B cell (primary cell): ENCODE measurements at regions not wholly inside any gene's neighbourhood (a gene's known extent, or its start where the extent isn't known, plus 50 kb on each side); places are given as distances from the start of the nearest gene placed in this dataset.

ENCODE experiments used
- ATAC-seq: fragments of 200-7000 bp; cut with Tn5 transposase; one replicate; pipeline ENCODE4 v1.10.0; 2021; ENCODE audit warnings: low read depth, mild to moderate bottlenecking, moderate number of reproducible peaks, moderate library complexity
- CTCF ChIA-PET: fragments of 350-600 bp; sonication (Branson Sonifier 250); formaldehyde crosslinking; loops from one replicate; lab custom pipeline; 2021; ENCODE audit warnings: antibody characterized with exemption, inconsistent platforms; lab: Charles Lee
- POLR2A ChIA-PET: fragments of 350-600 bp; sonication (Branson Sonifier 250); formaldehyde crosslinking; loops from one replicate; lab custom pipeline; 2021; ENCODE audit warnings: antibody characterized with exemption; lab: Charles Lee
- DNase-seq: peaks from one replicate; pipeline ENCODE4 v3.0.0; 2013
- H2AFZ ChIP-seq: 2 replicates; pipeline ENCODE4 v1.6.1; 2012; ENCODE audit warnings: mild to moderate bottlenecking, low read depth, low read length; ENCODE audit not compliant: insufficient read depth, poor library complexity, severe bottlenecking
- H3K27ac ChIP-seq, 2 donors: 1 replicate in 1 of 2; 2 replicates in 1 of 2; pipeline ENCODE4 v1.5.1; 2012 to 2013; ENCODE audit warnings: low read length in 2 of 2, mild to moderate bottlenecking in 2 of 2, moderate library complexity in 1 of 2
- H3K27me3 ChIP-seq, 4 experiments: fragments of 200-600 bp in 1 of 4; sonication (generic) in 1 of 4; replicated peaks in 1 of 4; 1 replicate in 2 of 4; 2 replicates in 2 of 4; pipeline versions ENCODE4 v1.6.1 to v1.7.0; 2013 to 2016; ENCODE audit warnings: low read length in 3 of 4, mild to moderate bottlenecking in 2 of 4, mixed read lengths in 1 of 4, moderate library complexity in 1 of 4; ENCODE audit not compliant: insufficient read depth in 4 of 4, control insufficient read depth in 3 of 4; ENCODE audit errors: control extremely low read depth in 1 of 4
- H3K36me3 ChIP-seq, 2 experiments: replicated peaks in 1 of 2; 1 replicate in 1 of 2; 2 replicates in 1 of 2; pipeline versions ENCODE4 v1.6.1 to v1.7.1; 2013; ENCODE audit warnings: low read length in 1 of 2; ENCODE audit not compliant: insufficient read depth in 2 of 2, control insufficient read depth in 1 of 2; ENCODE audit errors: control extremely low read depth in 1 of 2, extremely low read depth in 1 of 2
- H3K4me1 ChIP-seq, 2 donors: fragments of 200-600 bp in 1 of 2; sonication (generic) in 1 of 2; 1 replicate in 1 of 2; 2 replicates in 1 of 2; pipeline versions ENCODE4 v1.5.1 to v1.6.1; 2013 to 2017; ENCODE audit warnings: low read length in 2 of 2; ENCODE audit not compliant: control insufficient read depth in 2 of 2, insufficient read depth in 2 of 2
- H3K4me2 ChIP-seq: replicated peaks from 2 replicates; pipeline ENCODE3; 2012; ENCODE audit warnings: mild to moderate bottlenecking, low read depth, low read length; ENCODE audit not compliant: poor library complexity, severe bottlenecking
- H3K4me3 ChIP-seq, 5 experiments: fragments of 200-600 bp in 1 of 5; sonication (generic) in 1 of 5; 1 replicate in 3 of 5; 2 replicates in 2 of 5; pipeline versions ENCODE4 v1.5.1 to v1.7.0; 2011 to 2016; ENCODE audit warnings: low read length in 4 of 5, mild to moderate bottlenecking in 4 of 5, low read depth in 2 of 5, control low read depth in 1 of 5, moderate library complexity in 1 of 5; ENCODE audit not compliant: insufficient read depth in 1 of 5; ENCODE audit errors: control extremely low read depth in 1 of 5, extremely low read depth in 1 of 5
- H3K79me2 ChIP-seq: fragments of 200-600 bp; sonication (generic); one replicate; pipeline ENCODE4 v1.6.0; 2016; ENCODE audit warnings: low read length; ENCODE audit not compliant: control insufficient read depth, insufficient read depth
- H3K9ac ChIP-seq: fragments of 200-600 bp; sonication (generic); 2 replicates; pipeline ENCODE4 v1.6.1; 2017; ENCODE audit warnings: mild to moderate bottlenecking, low read length, moderate library complexity
- H3K9me3 ChIP-seq, 3 donors: one replicate each; pipeline versions ENCODE4 v1.6.1 to v1.7.1; 2013; ENCODE audit warnings: low read length in 2 of 3; ENCODE audit not compliant: control insufficient read depth in 2 of 3, insufficient read depth in 1 of 3; ENCODE audit errors: control extremely low read depth in 1 of 3
- H4K20me1 ChIP-seq: 2 replicates; pipeline ENCODE4 v1.6.0; 2012; ENCODE audit warnings: mild to moderate bottlenecking, low read length; ENCODE audit not compliant: insufficient read depth, control insufficient read depth, poor library complexity, severe bottlenecking
- H3K27ac Mint-ChIP-seq: one replicate; pipeline ENCODE4 v1.8.0; 2021; ENCODE audit warnings: mixed read lengths
- H3K27me3 Mint-ChIP-seq: one replicate; pipeline ENCODE4 v1.8.0; 2021; ENCODE audit warnings: mixed read lengths
- H3K4me1 Mint-ChIP-seq: one replicate; pipeline ENCODE4 v1.8.0; 2021; ENCODE audit warnings: mixed read lengths
- H3K4me3 Mint-ChIP-seq: one replicate; pipeline ENCODE4 v1.8.0; 2021; ENCODE audit warnings: mixed read lengths
- H3K9me3 Mint-ChIP-seq: one replicate; pipeline ENCODE4 v1.8.0; 2022; ENCODE audit warnings: mixed read lengths; ENCODE audit not compliant: insufficient read depth
- EZH2 ChIP-seq: IDR thresholded peaks from 2 replicates; pipeline ENCODE4 v1.6.1; 2012; ENCODE audit warnings: borderline replicate concordance, low read depth, mild to moderate bottlenecking, moderate library complexity, low read length; ENCODE audit not compliant: insufficient read depth, poor library complexity, severe bottlenecking
- WGBS: methylation state at CpG from one replicate; pipeline ENCODE4 v1.1.5; 2013; ENCODE audit warnings: missing lambda C conversion rate; ENCODE audit not compliant: insufficient coverage; 5-methylcytosine and 5-hydroxymethylcytosine counted together
- intact Hi-C: fragments of 100-400 bp; cut with micrococcal nuclease; formaldehyde crosslinking; loops from one replicate; pipeline ENCODE4 v1.10.0; 2022
- TF ChIP-seq, protein P1 (sequence below): fragments of 200-600 bp; IDR thresholded peaks from one replicate; pipeline ENCODE4 v1.8.0; 2022; ENCODE audit warnings: antibody characterized with exemption, mild to moderate bottlenecking

DNA sequence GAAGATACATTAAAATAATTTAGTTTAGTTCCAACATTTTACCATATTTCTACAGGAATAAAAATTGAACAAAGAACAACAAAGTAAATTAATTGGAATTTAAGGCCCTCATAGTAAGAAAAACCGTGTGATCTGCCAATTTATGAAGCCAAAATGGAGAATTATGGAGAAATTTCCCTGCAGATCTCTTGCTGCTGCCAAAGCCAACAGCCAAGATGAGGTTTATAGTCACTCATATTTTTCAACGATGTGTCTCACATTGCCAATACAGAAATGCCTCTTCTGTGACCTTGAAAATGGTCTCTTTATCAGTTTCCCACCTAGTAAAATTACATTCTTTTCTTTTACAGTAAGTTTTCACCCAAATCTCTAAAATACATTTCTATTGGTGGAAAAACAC lies 317.2 kb upstream of the FIGN start:
- Histone ChIP-seq H3K79me2 (no peaks in the 10 kb centered on the region), H4K20me1 (no peaks in the 10 kb centered on the region), H3K4me1 (no peaks in the 10 kb centered on the region), H3K4me3 (no peak overlapping the region), H3K9ac (no peak overlapping the region), H3K27me3 (no peaks in the 10 kb centered on the region), H3K4me2 (no peak overlapping the region), H2AFZ (no peak overlapping the region), H3K36me3 (no peaks in the 10 kb centered on the region), H3K27ac (no peak overlapping the region), H3K9me3 (no peaks in the 10 kb centered on the region)
- no peaks in the 10 kb centered on the region for H3K4me1 Mint-ChIP-seq
- TF ChIP-seq, protein P1, sequence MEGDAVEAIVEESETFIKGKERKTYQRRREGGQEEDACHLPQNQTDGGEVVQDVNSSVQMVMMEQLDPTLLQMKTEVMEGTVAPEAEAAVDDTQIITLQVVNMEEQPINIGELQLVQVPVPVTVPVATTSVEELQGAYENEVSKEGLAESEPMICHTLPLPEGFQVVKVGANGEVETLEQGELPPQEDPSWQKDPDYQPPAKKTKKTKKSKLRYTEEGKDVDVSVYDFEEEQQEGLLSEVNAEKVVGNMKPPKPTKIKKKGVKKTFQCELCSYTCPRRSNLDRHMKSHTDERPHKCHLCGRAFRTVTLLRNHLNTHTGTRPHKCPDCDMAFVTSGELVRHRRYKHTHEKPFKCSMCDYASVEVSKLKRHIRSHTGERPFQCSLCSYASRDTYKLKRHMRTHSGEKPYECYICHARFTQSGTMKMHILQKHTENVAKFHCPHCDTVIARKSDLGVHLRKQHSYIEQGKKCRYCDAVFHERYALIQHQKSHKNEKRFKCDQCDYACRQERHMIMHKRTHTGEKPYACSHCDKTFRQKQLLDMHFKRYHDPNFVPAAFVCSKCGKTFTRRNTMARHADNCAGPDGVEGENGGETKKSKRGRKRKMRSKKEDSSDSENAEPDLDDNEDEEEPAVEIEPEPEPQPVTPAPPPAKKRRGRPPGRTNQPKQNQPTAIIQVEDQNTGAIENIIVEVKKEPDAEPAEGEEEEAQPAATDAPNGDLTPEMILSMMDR, result no peak
- intact Hi-C loops, result no loop called here
- ChIA-PET CTCF (no interaction called here), POLR2A (no interaction called here)
- DNase-seq (no peak), ATAC-seq (no peak)
- 100% methylated on average over 1 of the region's 2 CpGs for WGBS
- no peak overlapping the region for H3K4me3 Mint-ChIP-seq
- H3K27ac Mint-ChIP-seq, result no peak overlapping the region
- no peaks in the 10 kb centered on the region for H3K9me3 Mint-ChIP-seq
- H3K27me3 Mint-ChIP-seq, result no peaks in the 10 kb centered on the region

DNA sequence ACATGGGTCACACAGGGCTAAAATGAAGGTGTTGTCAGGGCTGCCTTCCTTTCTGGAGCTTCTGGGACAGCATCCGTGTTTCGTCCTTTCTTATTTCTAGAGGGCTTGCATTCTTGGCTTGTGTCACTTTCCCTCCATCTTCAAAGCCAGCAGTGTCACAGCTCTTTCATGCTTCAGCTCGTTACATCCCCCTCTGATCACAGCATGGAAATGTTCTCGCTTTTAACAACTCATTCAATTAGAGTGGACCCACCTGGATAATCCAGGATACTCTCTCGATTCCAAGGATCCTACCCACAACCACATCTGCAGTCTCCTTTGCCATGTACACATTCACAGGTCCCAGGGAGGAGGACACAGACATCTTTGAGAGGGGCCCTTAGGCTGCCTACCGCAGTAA lies 316.2 kb upstream of the FIGN start:
- H3K9me3 Mint-ChIP-seq, result no peaks in the 10 kb centered on the region
- H3K4me3 Mint-ChIP-seq, result no peak overlapping the region
- DNase-seq (no peak), ATAC-seq (no peak)
- H3K79me2 ChIP-seq, result no peaks in the 10 kb centered on the region
- TF ChIP-seq, protein P1, result no peak
- TF ChIP-seq EZH2, result no peak
- H3K9ac ChIP-seq, result no peak overlapping the region
- no peak overlapping the region for H2AFZ ChIP-seq
- 80% methylated on average over 5 of the region's 6 CpGs for WGBS
- POLR2A ChIA-PET, result no interaction called here
- no peak overlapping the region for H3K4me2 ChIP-seq
- H3K4me1 ChIP-seq, result no peaks in the 10 kb centered on the region
- intact Hi-C loops, result no loop called here
- no peak overlapping the region for H3K27ac Mint-ChIP-seq
- H3K4me1 Mint-ChIP-seq, result no peaks in the 10 kb centered on the region
- H3K27me3 ChIP-seq, result no peaks in the 10 kb centered on the region
- H3K36me3 ChIP-seq, result no peaks in the 10 kb centered on the region
- no peaks in the 10 kb centered on the region for H3K9me3 ChIP-seq
- no peak overlapping the region for H3K27ac ChIP-seq
- no peaks in the 10 kb centered on the region for H4K20me1 ChIP-seq
- CTCF ChIA-PET, result no interaction called here
- no peak overlapping the region for H3K4me3 ChIP-seq
- H3K27me3 Mint-ChIP-seq, result no peaks in the 10 kb centered on the region
